HEK293 (cell line): ENCODE measurements at regions not wholly inside any gene's neighbourhood (a gene's known extent, or its start where the extent isn't known, plus 50 kb on each side); places are given as distances from the start of the nearest gene placed in this dataset.

Experiments used
- CTCF ChIA-PET: fragments of 350-600 bp; formaldehyde crosslinking; extraction: SDS; loops from one replicate; lab custom pipeline; 2021; ENCODE audit warnings: antibody characterized with exemption; lab: Yijun Ruan, JAX
- POLR2A ChIA-PET: fragments of 300-600 bp; formaldehyde crosslinking; extraction: SDS; loops from one replicate; lab custom pipeline; 2020; ENCODE audit warnings: antibody characterized with exemption, inconsistent platforms; lab: Yijun Ruan, JAX
- H3K27ac ChIP-seq: fragments of 200-500 bp; sonication (Bioruptor generic); 2 replicates; pipeline ENCODE4 v1.5.1; 2014; ENCODE audit warnings: low read depth, low read length, control low read depth, inconsistent platforms; ENCODE audit errors: extremely low read depth
- H3K36me3 ChIP-seq, 2 experiments: fragments of 200-500 bp in 1 of 2; sonication (Bioruptor generic) in 1 of 2; 1 replicate in 1 of 2; 2 replicates in 1 of 2; pipeline ENCODE4 v1.5.1; 2014 to 2017; ENCODE audit warnings: inconsistent platforms in 2 of 2, low read length in 2 of 2; ENCODE audit not compliant: control insufficient read depth in 2 of 2, insufficient read depth in 1 of 2
- H3K4me1 ChIP-seq: fragments of 200-500 bp; sonication (Bioruptor generic); 2 replicates; pipeline ENCODE4 v1.5.1; 2014; ENCODE audit warnings: mild to moderate bottlenecking, low read length, inconsistent platforms; ENCODE audit not compliant: control insufficient read depth, insufficient read depth
- H3K4me3 ChIP-seq: 2 replicates; pipeline ENCODE4 v1.5.1; 2011; ENCODE audit warnings: low read depth, mild to moderate bottlenecking, control low read depth, low read length, moderate library complexity
- H3K9me3 ChIP-seq: fragments of 200-500 bp; sonication (Bioruptor generic); 2 replicates; pipeline ENCODE4 v1.5.1; 2014; ENCODE audit warnings: low read depth, low read length, inconsistent platforms; ENCODE audit not compliant: control insufficient read depth, insufficient read depth
- GLI2 ChIP-seq: fragments of 450-650 bp; formaldehyde crosslinking; IDR thresholded peaks from 2 replicates; pipeline ENCODE4; 2017; ENCODE audit warnings: missing biosample characterization, missing genetic modification characterization, low read depth, borderline replicate concordance
- YY1 ChIP-seq: fragments of 450-650 bp; formaldehyde crosslinking; IDR thresholded peaks from 2 replicates; pipeline ENCODE4 v1.5.1; 2018; ENCODE audit warnings: missing biosample characterization, missing genetic modification characterization
- ZBTB26 ChIP-seq: fragments of 450-650 bp; formaldehyde crosslinking; optimal IDR thresholded peaks from 2 replicates; pipeline ENCODE3; 2016; ENCODE audit warnings: missing biosample characterization, mild to moderate bottlenecking, missing genetic modification characterization
- ZNF140 ChIP-seq: fragments of 450-650 bp; formaldehyde crosslinking; IDR thresholded peaks from 2 replicates; pipeline ENCODE4 v1.5.1; 2016; ENCODE audit warnings: missing biosample characterization, missing genetic modification characterization
- ZNF174 ChIP-seq: fragments of 450-650 bp; formaldehyde crosslinking; IDR thresholded peaks from 2 replicates; pipeline ENCODE4 v1.5.0; 2017; ENCODE audit warnings: missing biosample characterization, mild to moderate bottlenecking, missing genetic modification characterization
- ZNF211 ChIP-seq: fragments of 450-650 bp; formaldehyde crosslinking; IDR thresholded peaks from 2 replicates; pipeline ENCODE4 v1.5.1; 2016; ENCODE audit warnings: low read depth, missing biosample characterization, missing genetic modification characterization
- ZNF266 ChIP-seq: fragments of 450-650 bp; formaldehyde crosslinking; IDR thresholded peaks from 2 replicates; pipeline ENCODE4 v1.5.1; 2016; ENCODE audit warnings: missing biosample characterization, missing genetic modification characterization, low read depth
- ZNF302 ChIP-seq: fragments of 450-650 bp; formaldehyde crosslinking; IDR thresholded peaks from 2 replicates; pipeline ENCODE4 v1.5.1; 2016; ENCODE audit warnings: missing biosample characterization, missing genetic modification characterization, low read depth
- ZNF416 ChIP-seq: fragments of 450-650 bp; formaldehyde crosslinking; IDR thresholded peaks from 2 replicates; pipeline ENCODE4 v1.5.1; 2016; ENCODE audit warnings: missing biosample characterization, missing genetic modification characterization
- ZNF449 ChIP-seq: fragments of 450-650 bp; formaldehyde crosslinking; IDR thresholded peaks from 2 replicates; pipeline ENCODE4 v1.5.1; 2017; ENCODE audit warnings: missing biosample characterization, mild to moderate bottlenecking, missing genetic modification characterization, moderate library complexity
- ZNF501 ChIP-seq: fragments of 450-650 bp; formaldehyde crosslinking; IDR thresholded peaks from 2 replicates; pipeline ENCODE4 v1.5.1; 2016; ENCODE audit warnings: missing biosample characterization, missing genetic modification characterization
- ZNF529 ChIP-seq: fragments of 450-650 bp; formaldehyde crosslinking; IDR thresholded peaks from 2 replicates; pipeline ENCODE4 v1.5.1; 2017; ENCODE audit warnings: missing genetic modification characterization, missing biosample characterization; ENCODE audit not compliant: insufficient replicate concordance
- ZNF544 ChIP-seq: fragments of 450-650 bp; formaldehyde crosslinking; IDR thresholded peaks from 2 replicates; pipeline ENCODE4 v1.5.0; 2017; ENCODE audit warnings: missing biosample characterization, missing genetic modification characterization
- ZNF548 ChIP-seq: fragments of 450-650 bp; formaldehyde crosslinking; IDR thresholded peaks from 2 replicates; pipeline ENCODE4 v1.5.1; 2016; ENCODE audit warnings: missing biosample characterization, missing genetic modification characterization
- ZNF639 ChIP-seq: fragments of 450-650 bp; formaldehyde crosslinking; IDR thresholded peaks from 2 replicates; pipeline ENCODE4 v1.5.1; 2016; ENCODE audit warnings: missing biosample characterization, missing genetic modification characterization
- ZNF654 ChIP-seq: fragments of 450-650 bp; formaldehyde crosslinking; IDR thresholded peaks from 2 replicates; pipeline ENCODE4 v1.5.1; 2016; ENCODE audit warnings: low read depth, missing biosample characterization, missing genetic modification characterization
- ZNF677 ChIP-seq: fragments of 450-650 bp; IDR thresholded peaks from 2 replicates; pipeline ENCODE4 v1.5.0; 2018; ENCODE audit warnings: missing biosample characterization, mild to moderate bottlenecking, missing genetic modification characterization, moderate library complexity
- ZNF704 ChIP-seq: fragments of 450-650 bp; formaldehyde crosslinking; IDR thresholded peaks from 2 replicates; pipeline ENCODE4 v1.5.1; 2016; ENCODE audit warnings: missing biosample characterization, missing genetic modification characterization
- ZNF777 ChIP-seq: fragments of 450-650 bp; formaldehyde crosslinking; IDR thresholded peaks from 2 replicates; pipeline ENCODE4 v1.5.1; 2017; ENCODE audit warnings: missing biosample characterization, missing genetic modification characterization, borderline replicate concordance

- ChIA-PET CTCF (interaction anchor here (0.6 to 2.3 kb wide), 2 partner anchors 17 to 32 kb away, joined by 4 to 9 read pairs; no protein-coding TSS in a partner anchor), POLR2A (no interaction called here)
- no peak for TF ChIP-seq ZNF211
- TF ChIP-seq ZNF416 (tag by site-specific recombination): no peak
- no peak for TF ChIP-seq ZNF266
- TF ChIP-seq ZNF174 (tag by site-specific recombination): no peak
- no peak for TF ChIP-seq ZNF639 (tag by site-specific recombination)
- no peak for TF ChIP-seq ZBTB26 (tag by site-specific recombination)
- no peak for TF ChIP-seq ZNF140 (tag by site-specific recombination)
- no peak for TF ChIP-seq ZNF704 (tag by site-specific recombination)
- TF ChIP-seq ZNF544 (tag by site-specific recombination): no peak
- TF ChIP-seq ZNF777 (tag by site-specific recombination): no peak
- TF ChIP-seq ZNF677 (tag by site-specific recombination): no peak
- TF ChIP-seq YY1: no peak
- Histone ChIP-seq H3K9me3 (no peaks in the 10 kb centered on the region), H3K4me3 (no peak overlapping the region), H3K4me1 (no peaks in the 10 kb centered on the region), H3K36me3 (no peaks in the 10 kb centered on the region), H3K27ac (no peak overlapping the region)
Measured at GRCh38 chr22:26853071-26853470, 195.7 kb downstream of the MIAT start.

GRCh38 chr22:26853495-26853894 lies 196.1 kb downstream of the MIAT start:
- no peaks in the 10 kb centered on the region for H3K9me3 ChIP-seq
- TF ChIP-seq ZNF449 (no peak), ZNF302 (no peak), GLI2 (tag by site-specific recombination) (no peak), ZNF529 (no peak), ZNF777 (tag by site-specific recombination) (no peak), ZNF548 (tag by site-specific recombination) (no peak), ZNF501 (tag by site-specific recombination) (no peak), ZNF654 (no peak)
- TF ChIP-seq, all 188 proteins: peak for 0
- CTCF ChIA-PET: interaction anchor here (0.6 kb wide), 2 partner anchors 173 to 394 kb away, joined by 3 to 5 read pairs; no protein-coding TSS in a partner anchor
- H3K4me3 ChIP-seq: no peak overlapping the region
- H3K27ac ChIP-seq: no peak overlapping the region
- no peaks in the 10 kb centered on the region for H3K4me1 ChIP-seq
- POLR2A ChIA-PET: no interaction called here
- H3K36me3 ChIP-seq: no peaks in the 10 kb centered on the region
